Upper lobe of right lung (tissue), 1 donor: ENCODE measurements at regions not wholly inside any gene's neighbourhood (a gene's known extent, or its start where the extent isn't known, plus 50 kb on each side); places are given as distances from the start of the nearest gene placed in this dataset.

Source experiments
- ATAC-seq: fragments of 200-7000 bp; cut with Tn5 transposase; one replicate; pipeline ENCODE4 v1.9.1; 2020; ENCODE audit warnings: mild to moderate bottlenecking, moderate library complexity
- DNase-seq: peaks from one replicate; pipeline ENCODE4 v3.0.0-alpha.2; 2020
- H3K27ac ChIP-seq: fragments of 200-600 bp; one replicate; pipeline ENCODE4 v1.8.0; 2022
- H3K27me3 ChIP-seq: fragments of 200-600 bp; one replicate; pipeline ENCODE4 v1.8.0; 2022; ENCODE audit warnings: mild to moderate bottlenecking
- H3K36me3 ChIP-seq: fragments of 200-600 bp; one replicate; pipeline ENCODE4 v1.8.0; 2022
- H3K4me1 ChIP-seq: fragments of 200-600 bp; one replicate; pipeline ENCODE4 v1.8.0; 2022
- H3K4me3 ChIP-seq: fragments of 200-600 bp; one replicate; pipeline ENCODE4 v1.8.0; 2022; ENCODE audit warnings: mild to moderate bottlenecking
- H3K9me3 ChIP-seq: fragments of 200-600 bp; one replicate; pipeline ENCODE4 v1.8.0; 2022
- CTCF ChIP-seq: fragments of 200-600 bp; IDR thresholded peaks from one replicate; pipeline ENCODE4 v1.8.0; 2022; ENCODE audit warnings: antibody characterized with exemption
- intact Hi-C: fragments of 100-400 bp; cut with DNase I; formaldehyde crosslinking; loops from one replicate; pipeline ENCODE4 v1.11.0; 2022
- donor health status: DM: no; HTN: yes; CAD: no; lungs with severe emphysema.

GRCh38 chr11:116542406-116542805 is 230.4 kb downstream of the BUD13 start:
- Histone ChIP-seq H3K27me3 (peaks cover 5% of the 10 kb centered on the region), H3K36me3 (no peaks in the 10 kb centered on the region), H3K4me1 (no peaks in the 10 kb centered on the region), H3K9me3 (no peaks in the 10 kb centered on the region), H3K4me3 (no peak overlapping the region), H3K27ac (no peak overlapping the region)
- intact Hi-C loops, result no loop called here
- ATAC-seq, result no peak
- DNase-seq, result no peak
- TF ChIP-seq CTCF, result no peak

- ATAC-seq, result no peak
- intact Hi-C loops, result no loop called here
- Histone ChIP-seq H3K4me1 (no peaks in the 10 kb centered on the region), H3K36me3 (no peaks in the 10 kb centered on the region), H3K27ac (no peak overlapping the region), H3K4me3 (no peak overlapping the region), H3K9me3 (no peaks in the 10 kb centered on the region), H3K27me3 (peaks cover 5% of the 10 kb centered on the region)
- DNase-seq, result no peak
- TF ChIP-seq CTCF, result no peak
These were observed 231.3 kb downstream of the BUD13 start for GRCh38 chr11:116541460-116541859.

GRCh38 chr11:116540645-116541304 is 232.0 kb downstream of the BUD13 start:
- DNase-seq (no peak), ATAC-seq (no peak)
- Histone ChIP-seq H3K36me3 (no peaks in the 10 kb centered on the region), H3K27ac (no peak overlapping the region), H3K4me3 (no peak overlapping the region), H3K4me1 (no peaks in the 10 kb centered on the region), H3K27me3 (peaks cover 9% of the 10 kb centered on the region), H3K9me3 (no peaks in the 10 kb centered on the region)
- no peak for TF ChIP-seq CTCF
- intact Hi-C loops, result no loop called here

GRCh38 chr11:116539836-116540418 is 232.9 kb downstream of the BUD13 start:
- peaks cover 11% of the 10 kb centered on the region for H3K27me3 ChIP-seq
- no peak for TF ChIP-seq CTCF
- H3K9me3 ChIP-seq, result no peaks in the 10 kb centered on the region
- no peaks in the 10 kb centered on the region for H3K4me1 ChIP-seq
- no peak overlapping the region for H3K27ac ChIP-seq
- DNase-seq (no peak), ATAC-seq (no peak)
- no peaks in the 10 kb centered on the region for H3K36me3 ChIP-seq
- H3K4me3 ChIP-seq, result no peak overlapping the region
- intact Hi-C loops, result no loop called here

GRCh38 chr11:116539211-116539610 is 233.6 kb downstream of the BUD13 start:
- no peak for ATAC-seq

More at GRCh38 chr11:116539211-116539610, 233.6 kb downstream of the BUD13 start:
- Histone ChIP-seq H3K4me3 (no peak overlapping the region), H3K36me3 (no peaks in the 10 kb centered on the region), H3K27me3 (peaks cover 17% of the 10 kb centered on the region), H3K27ac (no peak overlapping the region), H3K9me3 (no peaks in the 10 kb centered on the region), H3K4me1 (no peaks in the 10 kb centered on the region)
- no peak for DNase-seq
- no peak for TF ChIP-seq CTCF
- intact Hi-C loops, result no loop called here
